SK-N-SH (cell line): ENCODE measurements at regions not wholly inside any gene's neighbourhood (a gene's known extent, or its start where the extent isn't known, plus 50 kb on each side); places are given as distances from the start of the nearest gene placed in this dataset.

Experiments used
- CTCF ChIA-PET: fragments of 300-600, 350-600 bp; formaldehyde crosslinking; extraction: SDS; loops from one replicate; lab custom pipeline; 2021; lab: Yijun Ruan, JAX
- POLR2A ChIA-PET: fragments of 350-600 bp; sonication (Branson Sonifier 250); formaldehyde crosslinking; extraction: SDS; loops from one replicate; lab custom pipeline; 2020; ENCODE audit warnings: antibody characterized with exemption, inconsistent platforms; lab: Yijun Ruan, JAX
- DNase-seq: peaks from one replicate; pipeline ENCODE4 v3.0.0; 2012
- H2AFZ ChIP-seq: fragments of 200-600 bp; sonication (generic); 2 replicates; pipeline ENCODE4 v1.8.1; 2016; ENCODE audit warnings: antibody characterized with exemption, mild to moderate bottlenecking, low read depth
- H3F3A ChIP-seq: fragments of 200-600 bp; sonication (generic); replicated peaks from 2 replicates; pipeline ENCODE3; 2016; ENCODE audit warnings: antibody characterized with exemption, mild to moderate bottlenecking; ENCODE audit not compliant: insufficient read depth
- H3K27ac ChIP-seq, 2 experiments: fragments of 200-500 bp in 1 of 2; fragments of 200-600 bp in 1 of 2; sonication (Bioruptor generic) in 1 of 2; sonication (generic), shearing (Covaris generic) in 1 of 2; 2 replicates each; pipeline versions ENCODE4 v1.5.1 to v1.6.1; 2014 to 2016; ENCODE audit warnings: low read depth in 2 of 2, inconsistent platforms in 1 of 2, low read length in 1 of 2, mild to moderate bottlenecking in 1 of 2, mixed read lengths in 1 of 2
- H3K27me3 ChIP-seq: fragments of 200-600 bp; sonication (generic), shearing (Covaris generic); 2 replicates; pipeline ENCODE4 v1.6.1; 2016; ENCODE audit warnings: mixed run types; ENCODE audit not compliant: insufficient read depth
- H3K36me3 ChIP-seq, 2 experiments: fragments of 200-500 bp in 1 of 2; fragments of 200-600 bp in 1 of 2; sonication (Bioruptor generic) in 1 of 2; sonication (generic) in 1 of 2; replicated peaks in 1 of 2; 2 replicates each; pipeline versions ENCODE3 to v1.5.1; 2014 to 2016; ENCODE audit warnings: low read length in 1 of 2, mild to moderate bottlenecking in 1 of 2; ENCODE audit not compliant: insufficient read depth in 2 of 2, control insufficient read depth in 1 of 2
- H3K4me1 ChIP-seq, 2 experiments: fragments of 200-500 bp in 1 of 2; fragments of 200-600 bp in 1 of 2; sonication (Bioruptor generic) in 1 of 2; sonication (generic), shearing (Covaris generic) in 1 of 2; 2 replicates each; pipeline versions ENCODE4 v1.5.1 to v1.6.1; 2014 to 2016; ENCODE audit warnings: low read depth in 1 of 2, low read length in 1 of 2, mixed run types in 1 of 2; ENCODE audit not compliant: insufficient read depth in 2 of 2, control insufficient read depth in 1 of 2
- H3K4me2 ChIP-seq: fragments of 200-600 bp; sonication (generic), shearing (Covaris generic); 2 replicates; pipeline ENCODE4 v1.6.1; 2017; ENCODE audit warnings: mixed run types
- H3K4me3 ChIP-seq, 2 experiments: fragments of 200-500 bp in 1 of 2; fragments of 200-600 bp in 1 of 2; sonication (Bioruptor generic) in 1 of 2; sonication (generic), shearing (Covaris generic) in 1 of 2; 2 replicates each; pipeline versions ENCODE4 v1.5.1 to v1.8.1; 2014 to 2016; ENCODE audit warnings: low read depth in 2 of 2, inconsistent platforms in 1 of 2, low read length in 1 of 2, mild to moderate bottlenecking in 1 of 2, mixed read lengths in 1 of 2, moderate library complexity in 1 of 2
- H3K79me2 ChIP-seq: fragments of 200-600 bp; sonication (generic); 2 replicates; pipeline ENCODE4 v1.8.1; 2017; ENCODE audit warnings: mild to moderate bottlenecking; ENCODE audit not compliant: insufficient read depth
- H3K9ac ChIP-seq: fragments of 200-600 bp; sonication (generic); 2 replicates; pipeline ENCODE4 v1.6.1; 2017; ENCODE audit warnings: mixed run types
- H3K9me2 ChIP-seq: fragments of 200-600 bp; sonication (generic); 2 replicates; pipeline ENCODE4 v1.6.1; 2017; ENCODE audit warnings: mixed run types
- H3K9me3 ChIP-seq: fragments of 200-600 bp; sonication (generic); 2 replicates; pipeline ENCODE4 v1.6.1; 2017; ENCODE audit warnings: mixed run types, mild to moderate bottlenecking, moderate library complexity
- H4K20me1 ChIP-seq: fragments of 200-600 bp; sonication (generic); 2 replicates; pipeline ENCODE4 v1.6.1; 2017; ENCODE audit warnings: mild to moderate bottlenecking, mixed run types; ENCODE audit not compliant: insufficient read depth
- CHD2 ChIP-seq: fragments of 150-350 bp; IDR thresholded peaks from 2 replicates; pipeline ENCODE4 v1.6.1; 2018; ENCODE audit warnings: low read length; ENCODE audit not compliant: partially characterized antibody
- EP300 ChIP-seq, 2 experiments: IDR thresholded peaks; 2 replicates each; pipeline versions ENCODE4 v1.4.0 to v1.6.1; 2012; ENCODE audit warnings: borderline replicate concordance in 1 of 2, low read depth in 1 of 2, low read length in 1 of 2
- FOSL2 ChIP-seq: IDR thresholded peaks from 2 replicates; pipeline ENCODE4 v1.4.0; 2012; ENCODE audit warnings: low read depth, mild to moderate bottlenecking, moderate library complexity, borderline replicate concordance
- FOXJ3 ChIP-seq: sonication (generic); formaldehyde crosslinking; IDR thresholded peaks from 2 replicates; pipeline ENCODE4 v1.5.1; 2020; ENCODE audit warnings: mild to moderate bottlenecking, missing genetic modification reagents
- GABPA ChIP-seq: IDR thresholded peaks from 2 replicates; pipeline ENCODE4 v1.4.0; 2012; ENCODE audit warnings: low read depth, mild to moderate bottlenecking
- GATA2 ChIP-seq: sonication (generic); formaldehyde crosslinking; IDR thresholded peaks from 2 replicates; pipeline ENCODE4 v1.5.0; 2020; ENCODE audit warnings: mild to moderate bottlenecking, missing genetic modification reagents
- JUND ChIP-seq: IDR thresholded peaks from 2 replicates; pipeline ENCODE4 v1.4.0; 2012
- MXI1 ChIP-seq: IDR thresholded peaks from 2 replicates; pipeline ENCODE4 v1.6.1; 2012; ENCODE audit warnings: mild to moderate bottlenecking, low read depth, low read length, improper control_type of control experiment
- NFIC ChIP-seq: IDR thresholded peaks from 2 replicates; pipeline ENCODE4 v1.4.0; 2012; ENCODE audit warnings: borderline replicate concordance
- NRF1 ChIP-seq: IDR thresholded peaks from 2 replicates; pipeline ENCODE4 v1.6.1; 2012; ENCODE audit warnings: low read depth, mild to moderate bottlenecking, low read length
- PBX3 ChIP-seq: IDR thresholded peaks from 2 replicates; pipeline ENCODE4; 2012
- POLR2AphosphoS5 ChIP-seq: IDR thresholded peaks from 2 replicates; pipeline ENCODE4 v1.6.1; 2012; ENCODE audit warnings: low read depth, low read length
- RAD21 ChIP-seq: IDR thresholded peaks from 2 replicates; pipeline ENCODE4 v1.6.1; 2012; ENCODE audit warnings: mild to moderate bottlenecking, low read length
- RCOR1 ChIP-seq: fragments of 150-350 bp; IDR thresholded peaks from 2 replicates; pipeline ENCODE4 v1.6.1; 2017; ENCODE audit warnings: antibody characterized with exemption, low read length
- RXRA ChIP-seq: IDR thresholded peaks from 2 replicates; pipeline ENCODE4 v1.4.0; 2012; ENCODE audit warnings: low read depth, mild to moderate bottlenecking, borderline replicate concordance
- SIN3A ChIP-seq: IDR thresholded peaks from 2 replicates; pipeline ENCODE4 v1.6.1; 2012; ENCODE audit warnings: low read depth, mild to moderate bottlenecking, low read length, moderate library complexity, borderline replicate concordance
- SMC3 ChIP-seq: IDR thresholded peaks from 2 replicates; pipeline ENCODE4 v1.6.1; 2012; ENCODE audit warnings: low read depth, low read length, improper control_type of control experiment
- YY1 ChIP-seq: IDR thresholded peaks from 2 replicates; pipeline ENCODE4 v1.4.0; 2012; ENCODE audit warnings: low read depth, mild to moderate bottlenecking
- WGBS: methylation state at CpG from one replicate; pipeline ENCODE4 v1.1.6; 2017; ENCODE audit warnings: low lambda C conversion rate; 5-methylcytosine and 5-hydroxymethylcytosine counted together
- TF ChIP-seq, protein P1 (sequence below): fragments of 150-350 bp; IDR thresholded peaks from 2 replicates; pipeline ENCODE4 v1.6.1; 2016; ENCODE audit warnings: mild to moderate bottlenecking, low read depth, low read length
- TF ChIP-seq, protein P2 (sequence below): IDR thresholded peaks from 2 replicates; pipeline ENCODE4 v1.4.0; 2012; ENCODE audit warnings: low read depth

DNA sequence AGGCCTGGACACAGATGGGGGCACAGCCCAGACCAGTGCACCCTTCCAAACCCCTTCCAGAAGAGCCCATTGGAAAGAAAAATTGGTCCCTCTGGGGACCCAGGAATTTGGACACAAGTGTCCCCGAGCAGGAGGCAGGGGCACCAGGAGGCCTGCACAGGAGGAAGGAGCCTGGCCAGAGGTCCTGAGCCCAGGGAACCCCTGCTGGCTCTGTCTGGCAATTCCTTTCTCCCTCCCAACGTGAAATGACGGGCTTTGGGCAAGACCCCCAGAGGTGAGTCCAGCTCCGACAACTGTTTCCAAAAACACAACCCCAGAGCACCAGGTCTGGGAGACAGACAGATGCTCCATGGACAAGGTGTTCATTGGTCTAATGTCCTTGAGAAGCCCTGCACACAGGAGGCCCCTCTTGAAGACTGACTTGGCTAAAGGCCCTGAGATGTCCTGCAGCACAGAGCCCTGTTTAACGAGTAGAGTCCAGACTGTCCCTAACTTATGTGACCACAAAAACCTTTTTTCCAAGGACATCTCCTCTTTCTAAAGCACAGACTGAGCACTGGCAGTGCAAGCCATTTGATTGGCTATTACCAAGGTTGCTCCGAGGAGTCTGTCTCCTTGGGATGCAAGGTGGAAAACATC, 150.7 kb downstream of the OAT start:
- no peaks in the 10 kb centered on the region for H3K9me2 ChIP-seq
- no peaks in the 10 kb centered on the region for H4K20me1 ChIP-seq
- H3K9me3 ChIP-seq, result no peaks in the 10 kb centered on the region
- TF ChIP-seq RAD21 (no peak), RXRA (no peak), CHD2 (no peak), YY1 (no peak)
- ChIA-PET CTCF (interaction anchor here (0.7 to 2.1 kb wide), 4 partner anchors 10 to 122 kb away, joined by 4 to 6 read pairs (median 5); no protein-coding TSS in a partner anchor), POLR2A (no interaction called here)
- H3K36me3 ChIP-seq, result no peaks in the 10 kb centered on the region
- no peaks in the 10 kb centered on the region for H3K27me3 ChIP-seq
- WGBS, result 38% methylated on average over 6 of the region's 6 CpGs
- H3F3A ChIP-seq, result no peaks in the 10 kb centered on the region
- no peak for DNase-seq
- H3K4me2 ChIP-seq, result no peak overlapping the region
- no peak overlapping the region for H3K4me3 ChIP-seq
- H2AFZ ChIP-seq, result no peak overlapping the region
- peaks cover 0 to 13% of the 10 kb centered on the region in 2 experiments; a peak in 1 of 4 replicates for H3K4me1 ChIP-seq
- H3K9ac ChIP-seq, result no peak overlapping the region
- H3K27ac ChIP-seq, result no peak overlapping the region
- no peaks in the 10 kb centered on the region for H3K79me2 ChIP-seq

GRCh38 chr10:124267231-124267885, 151.4 kb downstream of the OAT start:
- 43% methylated on average over 9 of the region's 9 CpGs for WGBS
- Histone ChIP-seq H3K36me3 (no peaks in the 10 kb centered on the region), H3K9me3 (no peaks in the 10 kb centered on the region), H2AFZ (no peak overlapping the region), H3F3A (no peaks in the 10 kb centered on the region), H3K27me3 (no peaks in the 10 kb centered on the region), H3K4me1 (peaks cover 0 to 13% of the 10 kb centered on the region in 2 experiments; a peak in 1 of 4 replicates), H3K27ac (no peak overlapping the region), H3K79me2 (no peaks in the 10 kb centered on the region), H3K4me2 (no peak overlapping the region), H4K20me1 (no peaks in the 10 kb centered on the region), H3K4me3 (no peak overlapping the region), H3K9me2 (no peaks in the 10 kb centered on the region), H3K9ac (no peak overlapping the region)
- TF ChIP-seq, protein P1, sequence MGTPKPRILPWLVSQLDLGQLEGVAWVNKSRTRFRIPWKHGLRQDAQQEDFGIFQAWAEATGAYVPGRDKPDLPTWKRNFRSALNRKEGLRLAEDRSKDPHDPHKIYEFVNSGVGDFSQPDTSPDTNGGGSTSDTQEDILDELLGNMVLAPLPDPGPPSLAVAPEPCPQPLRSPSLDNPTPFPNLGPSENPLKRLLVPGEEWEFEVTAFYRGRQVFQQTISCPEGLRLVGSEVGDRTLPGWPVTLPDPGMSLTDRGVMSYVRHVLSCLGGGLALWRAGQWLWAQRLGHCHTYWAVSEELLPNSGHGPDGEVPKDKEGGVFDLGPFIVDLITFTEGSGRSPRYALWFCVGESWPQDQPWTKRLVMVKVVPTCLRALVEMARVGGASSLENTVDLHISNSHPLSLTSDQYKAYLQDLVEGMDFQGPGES, result no peak
- TF ChIP-seq NFIC (no peak), FOXJ3 (peak; percentile 28; the same call in 1 of the 2 replicates), FOSL2 (no peak), NRF1 (no peak), POLR2AphosphoS5 (no peak), SMC3 (no peak), PBX3 (no peak), RCOR1 (peak; percentile 12; the same call in 1 of the 2 replicates), GATA2 (CRISPR knock-in tag) (no peak), RAD21 (0 out of 2 replicates have a peak, but pooled peaks have one; percentile 1), JUND (no peak), SIN3A (no peak), EP300 (IDR thresholded peaks at IDR 0.05; ENCODE audit: borderline replicate concordance in 1 of 2, low read depth in 1 of 2, low read length in 1 of 2) (0 out of 4 replicates have a peak, but pooled peaks of 1 of the 2 experiments have one; percentile 25), MXI1 (peak; percentile 67; the same call in 1 of the 2 replicates), GABPA (no peak), RXRA (no peak)
- TF ChIP-seq, protein P2, sequence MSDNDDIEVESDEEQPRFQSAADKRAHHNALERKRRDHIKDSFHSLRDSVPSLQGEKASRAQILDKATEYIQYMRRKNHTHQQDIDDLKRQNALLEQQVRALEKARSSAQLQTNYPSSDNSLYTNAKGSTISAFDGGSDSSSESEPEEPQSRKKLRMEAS, result no peak
- ChIA-PET CTCF (interaction anchor here (0.7 to 2.1 kb wide), 4 partner anchors 11 to 273 kb away, joined by 4 to 12 read pairs (median 6); no protein-coding TSS in a partner anchor), POLR2A (no interaction called here)
- peak; percentile 71 for DNase-seq
